CD4-positive, CD25-positive, alpha-beta regulatory T cell (primary cell): ENCODE measurements at regions not wholly inside any gene's neighbourhood (a gene's known extent, or its start where the extent isn't known, plus 50 kb on each side); places are given as distances from the start of the nearest gene placed in this dataset.

Experiments used
- ATAC-seq, 2 donors: fragments of 150-1000 bp; cut with Tn5 transposase; one replicate each; pipeline ENCODE4 v1.10.0; 2021; ENCODE audit warnings: low read depth in 2 of 2, moderate number of reproducible peaks in 2 of 2, moderate library complexity in 1 of 2
- DNase-seq, 3 donors: peaks; one replicate each; pipeline versions ENCODE4 v3.0.0 to v3.0.0-alpha.2; 2012 to 2022; ENCODE audit warnings: mixed read lengths in 1 of 3
- H3K27ac ChIP-seq: one replicate; pipeline ENCODE4 v1.7.0; 2013; ENCODE audit warnings: mild to moderate bottlenecking, low read length; ENCODE audit not compliant: insufficient read depth, poor library complexity, severe bottlenecking
- H3K27me3 ChIP-seq: one replicate; pipeline ENCODE4 v1.7.0; 2013; ENCODE audit warnings: low read length; ENCODE audit not compliant: control insufficient read depth, insufficient read depth
- H3K36me3 ChIP-seq: one replicate; pipeline ENCODE4 v1.7.0; 2013; ENCODE audit warnings: mild to moderate bottlenecking, low read length, moderate library complexity; ENCODE audit not compliant: control insufficient read depth, insufficient read depth
- H3K4me1 ChIP-seq: 2 replicates; pipeline ENCODE4 v1.7.0; 2013; ENCODE audit warnings: mild to moderate bottlenecking, low read length; ENCODE audit not compliant: insufficient read depth, control insufficient read depth, poor library complexity, severe bottlenecking
- H3K4me3 ChIP-seq: one replicate; pipeline ENCODE4 v1.7.0; 2013; ENCODE audit warnings: low read depth, mild to moderate bottlenecking, low read length, moderate library complexity
- H3K9me3 ChIP-seq, 2 experiments: 1 replicate in 1 of 2; 2 replicates in 1 of 2; pipeline ENCODE4 v1.7.0; 2013; ENCODE audit warnings: low read length in 2 of 2, mild to moderate bottlenecking in 1 of 2, moderate library complexity in 1 of 2; ENCODE audit not compliant: control insufficient read depth in 2 of 2
- H3K27ac Mint-ChIP-seq, 3 donors: one replicate each; pipeline ENCODE4 v1.8.0; 2020 to 2022; ENCODE audit warnings: mild to moderate bottlenecking in 3 of 3, mixed read lengths in 3 of 3, moderate library complexity in 2 of 3
- H3K27me3 Mint-ChIP-seq: one replicate; pipeline ENCODE4 v1.8.0; 2022; ENCODE audit warnings: mild to moderate bottlenecking, mixed read lengths
- H3K36me3 Mint-ChIP-seq: one replicate; pipeline ENCODE4 v1.8.0; 2020; ENCODE audit warnings: mixed read lengths
- H3K4me1 Mint-ChIP-seq, 4 donors: one replicate each; pipeline ENCODE4 v1.8.0; 2020 to 2022; ENCODE audit warnings: mixed read lengths in 4 of 4, mild to moderate bottlenecking in 1 of 4
- H3K4me3 Mint-ChIP-seq, 4 donors: one replicate each; pipeline ENCODE4 v1.8.0; 2020 to 2022; ENCODE audit warnings: mild to moderate bottlenecking in 4 of 4, mixed read lengths in 4 of 4, moderate library complexity in 3 of 4
- H3K9me3 Mint-ChIP-seq, 7 donors: one replicate each; pipeline ENCODE4 v1.8.0; 2020 to 2022; ENCODE audit warnings: mixed read lengths in 7 of 7, mild to moderate bottlenecking in 3 of 7, moderate library complexity in 2 of 7

- Mint-ChIP-seq H3K9me3 (peaks cover 0 to 22% (median 8%) of the 10 kb centered on the region in 7 donors), H3K4me1 (no peaks in the 10 kb centered on the region), H3K4me3 (no peak overlapping the region), H3K27ac (no peak overlapping the region), H3K36me3 (no peaks in the 10 kb centered on the region), H3K27me3 (peaks cover 13% of the 10 kb centered on the region)
- H3K9me3 ChIP-seq, result peaks cover 0 to 4% of the 10 kb centered on the region in 2 experiments
- no peaks in the 10 kb centered on the region for H3K36me3 ChIP-seq
- DNase-seq, result no peak
- peaks cover 6% of the 10 kb centered on the region for H3K27me3 ChIP-seq
- no peak for ATAC-seq
- H3K4me1 ChIP-seq, result no peaks in the 10 kb centered on the region
- H3K4me3 ChIP-seq, result no peak overlapping the region
- H3K27ac ChIP-seq, result no peak overlapping the region
Observed at GRCh38 chr10:61329854-61330253, 123.3 kb downstream of the TMEM26 start.

GRCh38 chr10:61325223-61325960 lies 127.8 kb downstream of the TMEM26 start:
- Mint-ChIP-seq H3K27ac (no peak overlapping the region), H3K36me3 (no peaks in the 10 kb centered on the region), H3K27me3 (peaks cover 20% of the 10 kb centered on the region), H3K4me1 (no peaks in the 10 kb centered on the region), H3K9me3 (peaks cover 0 to 22% (median 4%) of the 10 kb centered on the region in 7 donors), H3K4me3 (no peak overlapping the region)
- Histone ChIP-seq H3K4me1 (no peaks in the 10 kb centered on the region), H3K27ac (no peak overlapping the region), H3K27me3 (peaks cover 2% of the 10 kb centered on the region), H3K36me3 (no peaks in the 10 kb centered on the region), H3K4me3 (no peak overlapping the region), H3K9me3 (peaks cover 0 to 4% of the 10 kb centered on the region in 2 experiments)
- DNase-seq (no peak), ATAC-seq (no peak)

GRCh38 chr10:61323726-61324125 lies 129.5 kb downstream of the TMEM26 start:
- Mint-ChIP-seq H3K4me1 (no peaks in the 10 kb centered on the region), H3K36me3 (no peaks in the 10 kb centered on the region), H3K27ac (no peak overlapping the region), H3K4me3 (no peak overlapping the region), H3K27me3 (peaks cover 20% of the 10 kb centered on the region), H3K9me3 (peaks cover 0 to 13% (median 3%) of the 10 kb centered on the region in 7 donors)
- DNase-seq, result no peak
- Histone ChIP-seq H3K27ac (no peak overlapping the region), H3K9me3 (no peaks in the 10 kb centered on the region), H3K27me3 (peaks cover 2% of the 10 kb centered on the region), H3K4me1 (no peaks in the 10 kb centered on the region), H3K4me3 (no peak overlapping the region), H3K36me3 (no peaks in the 10 kb centered on the region)
- ATAC-seq, result no peak

- Histone ChIP-seq H3K9me3 (no peaks in the 10 kb centered on the region), H3K4me1 (no peaks in the 10 kb centered on the region), H3K27ac (no peak overlapping the region), H3K36me3 (no peaks in the 10 kb centered on the region), H3K4me3 (no peak overlapping the region), H3K27me3 (peaks cover 2% of the 10 kb centered on the region)
- Mint-ChIP-seq H3K36me3 (no peaks in the 10 kb centered on the region), H3K27me3 (peaks cover 23% of the 10 kb centered on the region), H3K4me1 (no peaks in the 10 kb centered on the region), H3K9me3 (peaks cover 0 to 2% (median 0%) of the 10 kb centered on the region in 7 donors), H3K4me3 (no peak overlapping the region), H3K27ac (no peak overlapping the region)
- ATAC-seq (no peak), DNase-seq (no peak)
Observed at GRCh38 chr10:61321041-61321857, 131.9 kb downstream of the TMEM26 start.

- no peak for DNase-seq
- ATAC-seq, result no peak
- no peaks in the 10 kb centered on the region for H3K4me1 ChIP-seq
- Mint-ChIP-seq H3K4me3 (no peak overlapping the region), H3K27me3 (peaks cover 18% of the 10 kb centered on the region), H3K36me3 (no peaks in the 10 kb centered on the region), H3K9me3 (peaks cover 0 to 2% (median 0%) of the 10 kb centered on the region in 7 donors), H3K4me1 (no peaks in the 10 kb centered on the region), H3K27ac (no peak overlapping the region)
- no peak overlapping the region for H3K4me3 ChIP-seq
- no peak overlapping the region for H3K27ac ChIP-seq
- H3K36me3 ChIP-seq, result no peaks in the 10 kb centered on the region
- H3K27me3 ChIP-seq, result no peaks in the 10 kb centered on the region
- no peaks in the 10 kb centered on the region for H3K9me3 ChIP-seq
Observed at GRCh38 chr10:61320257-61320587, 133.0 kb downstream of the TMEM26 start.

- ATAC-seq (no peak), DNase-seq (no peak)
- H3K27ac ChIP-seq, result no peak overlapping the region
- no peaks in the 10 kb centered on the region for H3K36me3 ChIP-seq
- no peak overlapping the region for H3K4me3 Mint-ChIP-seq
- no peaks in the 10 kb centered on the region for H3K9me3 ChIP-seq
- H3K4me1 ChIP-seq, result no peaks in the 10 kb centered on the region
- H3K27me3 ChIP-seq, result no peaks in the 10 kb centered on the region
- H3K36me3 Mint-ChIP-seq, result no peaks in the 10 kb centered on the region
- H3K27me3 Mint-ChIP-seq, result peaks cover 12% of the 10 kb centered on the region
- peaks cover 0 to 2% (median 0%) of the 10 kb centered on the region in 7 donors for H3K9me3 Mint-ChIP-seq
- no peak overlapping the region for H3K4me3 ChIP-seq
- peaks cover 2% of the 10 kb centered on the region in 4 donors for H3K4me1 Mint-ChIP-seq
- H3K27ac Mint-ChIP-seq, result no peak overlapping the region
Observed at GRCh38 chr10:61319386-61320256, 133.6 kb downstream of the TMEM26 start.

GRCh38 chr10:61318429-61318828 lies 134.8 kb downstream of the TMEM26 start:
- Mint-ChIP-seq H3K36me3 (no peaks in the 10 kb centered on the region), H3K4me1 (peaks cover 9 to 14% (median 12%) of the 10 kb centered on the region in 4 donors), H3K9me3 (peaks cover 0 to 2% (median 0%) of the 10 kb centered on the region in 7 donors), H3K27ac (no peak overlapping the region), H3K27me3 (peaks cover 10% of the 10 kb centered on the region), H3K4me3 (no peak overlapping the region)
- no peaks in the 10 kb centered on the region for H3K4me1 ChIP-seq
- no peaks in the 10 kb centered on the region for H3K36me3 ChIP-seq
- H3K27ac ChIP-seq, result no peak overlapping the region
- ATAC-seq (no peak), DNase-seq (no peak)
- no peaks in the 10 kb centered on the region for H3K27me3 ChIP-seq
- no peaks in the 10 kb centered on the region for H3K9me3 ChIP-seq
- H3K4me3 ChIP-seq, result no peak overlapping the region
